ENCODE measurements at regions not wholly inside any gene's neighbourhood (a gene's known extent, or its start where the extent isn't known, plus 50 kb on each side); places are given as distances from the start of the nearest gene placed in this dataset.
A peak's percentile ranks its signal among the peaks of the same experiment; 100 is the strongest.

GRCh38 chrX:110408949-110409588 lies 50.4 kb downstream of the RTL9 start:
- intact Hi-C loops (cut with DNase I; ENCODE audit: low total_unique reads) = no loop called here
- DNase-seq = no peak
- 58 to 67% (median 63%) methylated on average over 7 to 9 of the region's 9 CpGs for WGBS, 5 donors
- TF ChIP-seq CTCF (IDR thresholded peaks at IDR 0.05) = no peak
- no peak for TF ChIP-seq POLR2A (IDR thresholded peaks at IDR 0.05)
- no peak for TF ChIP-seq EP300 (IDR thresholded peaks at IDR 0.05)
- no peak for TF ChIP-seq POLR2AphosphoS5 (IDR thresholded peaks at IDR 0.05)
- Histone ChIP-seq H3K4me3 (no peak overlapping the region), H3K36me3 (no peaks in the 10 kb centered on the region), H3K27me3 (no peaks in the 10 kb centered on the region), H3K9me3 (no peaks in the 10 kb centered on the region), H3K4me1 (peaks cover 0 to 8% (median 4%) of the 10 kb centered on the region in 4 donors), H3K27ac (no peak overlapping the region)

GRCh38 chrX:110409925-110410324 lies 51.3 kb downstream of the RTL9 start:
- no peak for DNase-seq
- Histone ChIP-seq H3K9me3 (no peaks in the 10 kb centered on the region), H3K4me1 (peaks cover 0 to 8% (median 4%) of the 10 kb centered on the region in 4 donors), H3K4me3 (no peak overlapping the region), H3K36me3 (no peaks in the 10 kb centered on the region), H3K27ac (no peak overlapping the region), H3K27me3 (no peaks in the 10 kb centered on the region)
- TF ChIP-seq EP300 (IDR thresholded peaks at IDR 0.05) (no peak), POLR2AphosphoS5 (IDR thresholded peaks at IDR 0.05) (no peak), CTCF (IDR thresholded peaks at IDR 0.05) (no peak), POLR2A (IDR thresholded peaks at IDR 0.05) (no peak)
- intact Hi-C loops (cut with DNase I; ENCODE audit: low total_unique reads) = loop anchor here (5.0 kb wide), 1 partner anchor 248 kb away; no protein-coding TSS in a partner anchor
- 31 to 56% (median 50%) methylated on average over 6 of the region's 6 CpGs for WGBS, 5 donors

DNA sequence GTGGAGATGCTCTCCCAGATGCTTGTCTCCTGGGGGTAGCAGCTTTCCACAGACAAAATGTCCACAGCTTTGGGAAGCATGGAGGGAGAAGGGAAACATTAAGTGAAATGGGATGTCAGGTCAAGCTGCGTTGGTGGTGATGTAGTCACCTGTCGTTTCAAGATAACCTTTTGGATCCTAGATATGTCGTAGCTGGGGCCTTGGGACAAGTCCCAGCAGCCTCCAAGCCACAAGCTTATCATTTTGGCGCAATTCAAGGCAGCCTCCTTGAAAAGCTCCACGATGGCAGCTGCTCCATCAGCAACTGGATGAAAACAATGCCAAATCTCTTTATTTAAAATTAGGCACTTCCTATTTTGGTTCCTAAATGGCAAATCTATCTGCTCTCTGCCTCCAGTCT lies 52.0 kb downstream of the RTL9 start:
- Histone ChIP-seq H3K4me3 (no peak overlapping the region), H3K27me3 (no peaks in the 10 kb centered on the region), H3K9me3 (no peaks in the 10 kb centered on the region), H3K27ac (no peak overlapping the region), H3K4me1 (peaks cover 0 to 8% (median 4%) of the 10 kb centered on the region in 4 donors), H3K36me3 (no peaks in the 10 kb centered on the region)
- WGBS, 5 donors = 28 to 45% (median 32%) methylated on average over 3 to 5 of the region's 5 CpGs
- TF ChIP-seq CTCF (IDR thresholded peaks at IDR 0.05) (no peak), EP300 (IDR thresholded peaks at IDR 0.05) (no peak), POLR2AphosphoS5 (IDR thresholded peaks at IDR 0.05) (no peak), POLR2A (IDR thresholded peaks at IDR 0.05) (no peak)
- intact Hi-C loops (cut with DNase I; ENCODE audit: low total_unique reads) = loop anchor here (5.0 kb wide), 1 partner anchor 248 kb away; no protein-coding TSS in a partner anchor
- no peak for DNase-seq

GRCh38 chrX:110412971-110413726 lies 54.5 kb downstream of the RTL9 start:
- Histone ChIP-seq H3K4me3 (no peak overlapping the region), H3K27ac (peak overlapping the region in 1 of 5 donors; percentile 30), H3K4me1 (peaks cover 0 to 8% (median 4%) of the 10 kb centered on the region in 4 donors), H3K27me3 (peaks cover 0 to 8% (median 0%) of the 10 kb centered on the region in 3 donors), H3K36me3 (no peaks in the 10 kb centered on the region), H3K9me3 (no peaks in the 10 kb centered on the region)
- DNase-seq = peak; percentile 75 to 90
- intact Hi-C loops (cut with DNase I; ENCODE audit: low total_unique reads) = loop anchor here (5.0 kb wide), 1 partner anchor 251 kb away; no protein-coding TSS in a partner anchor
- WGBS, 5 donors = 15 to 22% (median 20%) methylated on average over 17 to 18 of the region's 18 CpGs
- peak in 5 of 7 experiments; percentile 39 to 83 (median 69) for TF ChIP-seq CTCF (IDR thresholded peaks at IDR 0.05)
- TF ChIP-seq POLR2A (IDR thresholded peaks at IDR 0.05) = no peak
